Keratinocyte (primary cell): ENCODE measurements at regions not wholly inside any gene's neighbourhood (a gene's known extent, or its start where the extent isn't known, plus 50 kb on each side); places are given as distances from the start of the nearest gene placed in this dataset.

Source experiments
- CTCF ChIP-seq, 3 experiments: IDR thresholded peaks in 1 of 3; conservative IDR thresholded peaks in 1 of 3; optimal IDR thresholded peaks in 1 of 3; 2 replicates in 2 of 3; 3 replicates in 1 of 3; pipeline versions ENCODE3 to v1.5.1; 2011; ENCODE audit warnings: low read length in 3 of 3, mild to moderate bottlenecking in 3 of 3, moderate library complexity in 2 of 3, control low read depth in 1 of 3, inconsistent platforms in 1 of 3; ENCODE audit not compliant: insufficient read depth in 2 of 3; ENCODE audit errors: extremely low read depth in 1 of 3
- EZH2 ChIP-seq: IDR thresholded peaks from one replicate; pipeline ENCODE4 v1.6.1; 2012; ENCODE audit warnings: inconsistent platforms, mild to moderate bottlenecking, low read length, moderate library complexity

- no peak for TF ChIP-seq EZH2
- no peak for TF ChIP-seq CTCF (optimal IDR thresholded peaks at IDR 0.05 in 1 of 3, IDR thresholded peaks at IDR 0.05 in 1 of 3, conservative IDR thresholded peaks at IDR 0.05 in 1 of 3; ENCODE audit: extremely low read depth in 1 of 3, insufficient read depth in 2 of 3, low read length in 3 of 3)
These were observed 58.2 kb upstream of the NAA20 start for GRCh38 chr20:19958928-19959327.
